OCI-LY1 (cell line): ENCODE measurements at regions not wholly inside any gene's neighbourhood (a gene's known extent, or its start where the extent isn't known, plus 50 kb on each side); places are given as distances from the start of the nearest gene placed in this dataset.

Experiments
- CTCF ChIP-seq: fragments of 200-600 bp; sonication (generic), shearing (Covaris generic); IDR thresholded peaks from 2 replicates; pipeline ENCODE4 v1.5.1; 2017; ENCODE audit warnings: mild to moderate bottlenecking, antibody characterized with exemption, low read length, moderate library complexity, mixed read lengths
- EZH2 ChIP-seq: fragments of 200-600 bp; sonication (generic), shearing (Covaris generic); IDR thresholded peaks from 2 replicates; pipeline ENCODE4 v1.8.0; 2017; ENCODE audit warnings: borderline replicate concordance, mixed run types, mild to moderate bottlenecking, antibody characterized with exemption, low read length, moderate library complexity, mixed read lengths

GRCh38 chr20:10947726-10948125 lies 273.9 kb upstream of the JAG1 start:
- TF ChIP-seq CTCF (no peak), EZH2 (no peak)
